ENCODE measurements at regions not wholly inside any gene's neighbourhood (a gene's known extent, or its start where the extent isn't known, plus 50 kb on each side); places are given as distances from the start of the nearest gene placed in this dataset.
"Not testable (repeated sequence)": the region's sequence is repeated elsewhere in the genome, so short reads cannot be mapped to it uniquely, and the experiment has no call there.

GRCh38 chr17:63267846-63268245 is 178.3 kb downstream of the CYB561 start:
- no peak for DNase-seq

GRCh38 chr17:63268827-63269226 is 177.3 kb downstream of the CYB561 start:
- no peak for DNase-seq

GRCh38 chr17:63270610-63271009 is 175.5 kb downstream of the CYB561 start:
- no peak for DNase-seq

GRCh38 chr17:63274146-63274545 is 172.0 kb downstream of the CYB561 start:
- DNase-seq = no peak

- no peak for DNase-seq
Measured at GRCh38 chr17:63275318-63275970, 170.7 kb downstream of the CYB561 start.

- DNase-seq = no peak
Measured at GRCh38 chr17:63275971-63276745, 169.9 kb downstream of the CYB561 start.

- no peak for DNase-seq
Measured at GRCh38 chr17:63276821-63277220, 169.3 kb downstream of the CYB561 start.

GRCh38 chr17:63277629-63278028 is 168.5 kb downstream of the CYB561 start:
- no peak for DNase-seq

- no peak for DNase-seq
Measured at GRCh38 chr17:63278728-63279442, 167.2 kb downstream of the CYB561 start.

- no peak for DNase-seq
Measured at GRCh38 chr17:63279498-63280230, 166.4 kb downstream of the CYB561 start.

- peak; percentile 7 for DNase-seq
Measured at GRCh38 chr17:63282455-63282854, 163.7 kb downstream of the CYB561 start.

- DNase-seq = no peak
Measured at GRCh38 chr17:63285551-63285950, 160.6 kb downstream of the CYB561 start.

GRCh38 chr17:63286254-63286653 is 159.9 kb downstream of the CYB561 start:
- no peak for DNase-seq

- not testable (repeated sequence) for DNase-seq
Measured at GRCh38 chr17:63287006-63287405, 159.1 kb downstream of the CYB561 start.

GRCh38 chr17:63289931-63290330 is 156.2 kb downstream of the CYB561 start:
- DNase-seq = no peak

GRCh38 chr17:63290351-63290750 is 155.8 kb downstream of the CYB561 start:
- DNase-seq = no peak

GRCh38 chr17:63290784-63291183 is 155.3 kb downstream of the CYB561 start:
- DNase-seq = no peak

- no peak for DNase-seq
Measured at GRCh38 chr17:63291258-63291657, 154.8 kb downstream of the CYB561 start.

GRCh38 chr17:63292421-63292820 is 153.7 kb downstream of the CYB561 start:
- no peak for DNase-seq

- no peak for DNase-seq
Measured at GRCh38 chr17:63293323-63294075, 152.6 kb downstream of the CYB561 start.

GRCh38 chr17:63294776-63295175 is 151.3 kb downstream of the CYB561 start:
- DNase-seq = no peak

GRCh38 chr17:63295288-63295687 is 150.8 kb downstream of the CYB561 start:
- no peak for DNase-seq

All from RPMI8226 (cell line).